ENCODE measurements at regions not wholly inside any gene's neighbourhood (a gene's known extent, or its start where the extent isn't known, plus 50 kb on each side); places are given as distances from the start of the nearest gene placed in this dataset.

DNA sequence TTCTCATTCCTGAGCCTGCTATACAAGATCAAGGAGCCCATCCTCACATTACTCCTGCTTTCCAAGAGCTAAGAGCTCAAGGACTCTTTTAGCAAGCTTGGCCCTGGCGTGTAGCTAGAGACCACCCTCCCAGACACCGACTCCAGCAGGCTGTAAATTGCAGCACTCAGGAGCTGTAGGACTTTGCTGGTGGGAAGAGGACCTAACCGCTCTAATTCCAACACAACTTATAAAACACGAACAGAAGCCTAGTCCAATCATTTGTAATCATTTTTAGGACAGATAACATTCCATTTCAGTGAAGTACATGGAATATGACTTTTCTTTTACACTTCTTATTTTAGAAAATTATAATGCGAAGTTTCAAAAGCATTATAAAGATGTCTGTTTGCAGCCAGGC is 219.9 kb downstream of the NXNL2 start:
- Histone ChIP-seq H3K4ac (ENCODE audit: low read length) (no peak overlapping the region), H3K9me3 (replicated peaks in 1 of 2; ENCODE audit: control insufficient read depth in 2 of 2, insufficient read depth in 1 of 2, low read depth in 1 of 2, low read length in 2 of 2) (peaks cover 3 to 9% of the 10 kb centered on the region in 2 donors)
- WGBS, 2 donors (ENCODE audit: extremely low coverage in 2 of 2, insufficient read length in 2 of 2, insufficient replicate concordance in 1 of 2), result no CpG with 5 or more reads among the region's 5 CpGs

DNA sequence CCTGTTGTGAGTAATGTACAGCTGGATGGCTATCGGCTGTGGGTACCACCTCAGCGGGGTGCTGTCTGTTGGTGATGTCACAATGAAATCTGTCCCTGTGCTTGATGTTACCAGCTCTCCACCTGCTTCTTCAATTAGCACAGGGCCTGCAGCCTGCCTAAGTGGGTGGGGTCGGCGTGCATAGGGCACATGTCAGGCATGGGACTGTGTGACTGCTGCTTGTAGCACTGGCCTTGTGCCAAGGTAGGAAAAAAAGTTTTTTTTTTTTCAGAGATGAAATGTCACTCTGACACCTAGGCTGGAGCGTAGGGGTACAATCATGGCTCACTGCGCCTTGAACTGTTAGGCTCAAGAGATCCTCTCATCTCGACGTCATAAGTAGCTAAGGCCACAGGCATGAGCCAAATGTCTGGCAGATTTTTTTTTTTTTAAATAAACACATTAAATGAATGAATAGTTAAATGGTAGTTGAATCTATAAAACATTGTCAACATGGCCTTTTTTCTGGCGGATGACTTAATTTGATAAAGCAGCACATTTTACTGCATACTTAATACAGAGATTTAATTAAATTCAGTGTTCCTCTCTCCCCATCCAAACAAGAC is 222.5 kb downstream of the NXNL2 start:
- Histone ChIP-seq H2AFZ (ENCODE audit: low read length) (no peak overlapping the region), H4K8ac (ENCODE audit: low read depth, low read length) (no peak overlapping the region), H3K4me2 (ENCODE audit: insufficient read depth, low read length, poor library complexity, severe bottlenecking) (no peak overlapping the region), H3K23ac (ENCODE audit: low read depth, low read length, poor library complexity) (no peak overlapping the region), H3K9me3 (replicated peaks in 1 of 2; ENCODE audit: control insufficient read depth in 2 of 2, insufficient read depth in 1 of 2, low read depth in 1 of 2, low read length in 2 of 2) (no peaks in the 10 kb centered on the region), H3K14ac (ENCODE audit: low read length) (no peak overlapping the region), H3K36me3 (replicated peaks in 1 of 2; ENCODE audit: control insufficient read depth in 2 of 2, insufficient read depth in 2 of 2, low read length in 2 of 2) (no peaks in the 10 kb centered on the region), H2BK12ac (ENCODE audit: low read length) (no peak overlapping the region), H3K4me1 (ENCODE audit: control insufficient read depth in 2 of 2, insufficient read depth in 1 of 2, low read depth in 1 of 2, low read length in 2 of 2) (peaks cover 0 to 1% of the 10 kb centered on the region in 2 donors), H2BK5ac (ENCODE audit: low read length) (no peak overlapping the region), H3K4me3 (ENCODE audit: low read length in 2 of 2) (no peak overlapping the region), H2AK5ac (ENCODE audit: low read depth, low read length) (no peak overlapping the region), H2BK15ac (ENCODE audit: low read length) (no peak overlapping the region), H3K79me1 (ENCODE audit: low read depth, low read length) (no peaks in the 10 kb centered on the region), H3K27ac (replicated peaks; ENCODE audit: low read length) (no peak overlapping the region), H2BK120ac (ENCODE audit: low read depth, low read length) (no peak overlapping the region), H3K27me3 (ENCODE audit: control insufficient read depth in 3 of 3, insufficient read depth in 3 of 3, low read depth in 1 of 3, low read length in 3 of 3) (no peaks in the 10 kb centered on the region), H3K4ac (ENCODE audit: low read length) (no peak overlapping the region), H4K91ac (ENCODE audit: low read depth, low read length, poor library complexity) (no peak overlapping the region), H3K18ac (ENCODE audit: low read length) (no peak overlapping the region), H3K9ac (ENCODE audit: low read depth, low read length, poor library complexity) (no peak overlapping the region)
- no CpG with 5 or more reads among the region's 9 CpGs for WGBS, 2 donors (ENCODE audit: extremely low coverage in 2 of 2, insufficient read length in 2 of 2, insufficient replicate concordance in 1 of 2)
- DNase-seq (ENCODE audit: low spot score), result no peak

More for the DNA sequence above, 219.9 kb downstream of the NXNL2 start:
- H3K27me3 ChIP-seq (ENCODE audit: control insufficient read depth in 3 of 3, insufficient read depth in 3 of 3, low read depth in 1 of 3, low read length in 3 of 3), result no peaks in the 10 kb centered on the region
- H3K27ac ChIP-seq (replicated peaks; ENCODE audit: low read length), result no peak overlapping the region
- H3K4me1 ChIP-seq (ENCODE audit: control insufficient read depth in 2 of 2, insufficient read depth in 1 of 2, low read depth in 1 of 2, low read length in 2 of 2), result peaks cover 0 to 1% of the 10 kb centered on the region in 2 donors
- H4K8ac ChIP-seq (ENCODE audit: low read depth, low read length), result no peak overlapping the region
- no peak overlapping the region for H2BK12ac ChIP-seq (ENCODE audit: low read length)
- H3K4me3 ChIP-seq (ENCODE audit: low read length in 2 of 2), result no peak overlapping the region
- DNase-seq (ENCODE audit: low spot score), result no peak
- H2AFZ ChIP-seq (ENCODE audit: low read length), result peak overlapping the region; percentile 54
- H3K4me2 ChIP-seq (ENCODE audit: insufficient read depth, low read length, poor library complexity, severe bottlenecking), result no peak overlapping the region
- H2BK15ac ChIP-seq (ENCODE audit: low read length), result no peak overlapping the region
- no peak overlapping the region for H3K9ac ChIP-seq (ENCODE audit: low read depth, low read length, poor library complexity)
- no peak overlapping the region for H2BK120ac ChIP-seq (ENCODE audit: low read depth, low read length)
- no peaks in the 10 kb centered on the region for H3K36me3 ChIP-seq (replicated peaks in 1 of 2; ENCODE audit: control insufficient read depth in 2 of 2, insufficient read depth in 2 of 2, low read length in 2 of 2)
- no peak overlapping the region for H3K18ac ChIP-seq (ENCODE audit: low read length)
- H3K23ac ChIP-seq (ENCODE audit: low read depth, low read length, poor library complexity), result no peak overlapping the region
- H4K91ac ChIP-seq (ENCODE audit: low read depth, low read length, poor library complexity), result no peak overlapping the region
- no peaks in the 10 kb centered on the region for H3K79me1 ChIP-seq (ENCODE audit: low read depth, low read length)
- H2AK5ac ChIP-seq (ENCODE audit: low read depth, low read length), result no peak overlapping the region
- no peak overlapping the region for H2BK5ac ChIP-seq (ENCODE audit: low read length)
- H3K14ac ChIP-seq (ENCODE audit: low read length), result no peak overlapping the region

DNA sequence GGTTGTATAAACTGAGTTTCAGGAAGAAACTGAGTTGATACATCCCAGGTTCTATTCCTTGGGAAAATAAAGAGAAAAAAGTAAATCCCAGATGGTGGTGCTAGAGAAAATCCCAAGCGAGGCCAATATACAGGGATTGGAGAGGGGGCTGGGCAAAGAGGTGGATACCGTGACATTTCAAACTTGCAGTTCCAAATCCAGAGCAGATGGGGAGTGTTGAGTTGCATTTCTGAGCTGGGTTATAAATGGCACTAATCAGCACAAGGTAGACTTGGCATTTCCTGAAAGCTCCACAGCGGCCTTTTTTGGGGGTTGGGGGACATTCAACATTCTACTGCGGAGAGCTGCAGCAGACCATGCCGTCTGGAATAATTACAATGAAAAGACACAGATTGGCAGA is 224.4 kb downstream of the NXNL2 start:
- Histone ChIP-seq H3K4me3 (ENCODE audit: low read length in 2 of 2) (no peak overlapping the region), H2AK5ac (ENCODE audit: low read depth, low read length) (no peak overlapping the region), H2AFZ (ENCODE audit: low read length) (no peak overlapping the region), H3K27me3 (ENCODE audit: control insufficient read depth in 3 of 3, insufficient read depth in 3 of 3, low read depth in 1 of 3, low read length in 3 of 3) (no peaks in the 10 kb centered on the region), H2BK5ac (ENCODE audit: low read length) (no peak overlapping the region), H3K4ac (ENCODE audit: low read length) (no peak overlapping the region), H3K36me3 (replicated peaks in 1 of 2; ENCODE audit: control insufficient read depth in 2 of 2, insufficient read depth in 2 of 2, low read length in 2 of 2) (no peaks in the 10 kb centered on the region), H3K14ac (ENCODE audit: low read length) (no peak overlapping the region), H3K79me1 (ENCODE audit: low read depth, low read length) (no peaks in the 10 kb centered on the region), H3K4me2 (ENCODE audit: insufficient read depth, low read length, poor library complexity, severe bottlenecking) (no peak overlapping the region), H3K9me3 (replicated peaks in 1 of 2; ENCODE audit: control insufficient read depth in 2 of 2, insufficient read depth in 1 of 2, low read depth in 1 of 2, low read length in 2 of 2) (no peaks in the 10 kb centered on the region), H3K18ac (ENCODE audit: low read length) (no peak overlapping the region), H4K8ac (ENCODE audit: low read depth, low read length) (no peak overlapping the region), H3K4me1 (ENCODE audit: control insufficient read depth in 2 of 2, insufficient read depth in 1 of 2, low read depth in 1 of 2, low read length in 2 of 2) (peaks cover 0 to 1% of the 10 kb centered on the region in 2 donors), H3K9ac (ENCODE audit: low read depth, low read length, poor library complexity) (no peak overlapping the region), H3K27ac (replicated peaks; ENCODE audit: low read length) (no peak overlapping the region), H2BK15ac (ENCODE audit: low read length) (no peak overlapping the region), H3K23ac (ENCODE audit: low read depth, low read length, poor library complexity) (no peak overlapping the region), H2BK120ac (ENCODE audit: low read depth, low read length) (no peak overlapping the region), H4K91ac (ENCODE audit: low read depth, low read length, poor library complexity) (no peak overlapping the region), H2BK12ac (ENCODE audit: low read length) (no peak overlapping the region)
- DNase-seq (ENCODE audit: low spot score), result no peak
- WGBS, 2 donors (ENCODE audit: extremely low coverage in 2 of 2, insufficient read length in 2 of 2, insufficient replicate concordance in 1 of 2), result no CpG with 5 or more reads among the region's 5 CpGs

DNA sequence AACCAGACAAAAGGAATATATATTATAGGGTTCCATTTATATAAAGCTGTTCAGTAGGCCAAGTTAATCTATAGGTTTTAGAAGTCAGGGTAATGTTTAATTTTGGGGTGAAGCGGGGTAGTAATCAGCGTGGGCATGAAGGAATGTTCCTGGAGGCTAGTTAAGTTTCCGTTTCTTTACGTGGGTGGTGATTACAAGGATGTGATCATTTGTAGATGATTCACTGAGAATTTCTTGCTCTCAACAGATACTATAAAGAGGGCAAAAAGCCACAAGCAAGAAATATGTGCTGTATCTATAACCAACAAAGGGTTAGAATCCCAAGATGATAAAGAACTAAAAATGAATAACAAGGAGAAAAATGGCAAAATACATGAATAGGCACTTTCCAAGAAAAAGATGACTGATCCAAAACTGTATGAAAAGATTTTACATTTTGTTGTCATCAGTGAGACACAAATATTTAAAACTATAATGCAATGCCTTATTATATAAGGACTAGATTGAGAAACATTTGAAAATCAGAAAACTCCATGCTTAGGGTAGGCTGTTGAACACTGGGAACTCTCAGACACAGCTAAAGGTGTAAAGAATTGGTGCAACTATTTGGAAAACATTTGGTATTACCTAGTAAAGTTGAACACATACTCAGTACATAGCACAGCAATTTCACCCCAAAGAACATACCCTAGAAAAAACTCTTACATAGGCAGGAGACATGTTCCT is 224.3 kb upstream of the S1PR3 start:
- whole genome bisulfite sequencing, 2 donors (ENCODE audit: extremely low coverage in 2 of 2, insufficient read length in 2 of 2, insufficient replicate concordance in 1 of 2), result no CpG with 5 or more reads among the region's 4 CpGs
- Histone ChIP-seq H3K14ac (ENCODE audit: low read length) (no peak overlapping the region), H3K27ac (replicated peaks; ENCODE audit: low read length) (no peak overlapping the region)

More for the DNA sequence above, 224.3 kb upstream of the S1PR3 start:
- Histone ChIP-seq H3K9ac (ENCODE audit: low read depth, low read length, poor library complexity) (no peak overlapping the region), H3K18ac (ENCODE audit: low read length) (no peak overlapping the region), H3K23ac (ENCODE audit: low read depth, low read length, poor library complexity) (no peak overlapping the region), H3K4me1 (ENCODE audit: control insufficient read depth in 2 of 2, insufficient read depth in 1 of 2, low read depth in 1 of 2, low read length in 2 of 2) (no peaks in the 10 kb centered on the region), H3K4ac (ENCODE audit: low read length) (no peak overlapping the region), H2BK12ac (ENCODE audit: low read length) (no peak overlapping the region), H3K9me3 (replicated peaks in 1 of 2; ENCODE audit: control insufficient read depth in 2 of 2, insufficient read depth in 1 of 2, low read depth in 1 of 2, low read length in 2 of 2) (peaks cover 0 to 3% of the 10 kb centered on the region in 2 donors), H3K4me3 (ENCODE audit: low read length in 2 of 2) (no peak overlapping the region), H2AFZ (ENCODE audit: low read length) (no peak overlapping the region), H2BK120ac (ENCODE audit: low read depth, low read length) (no peak overlapping the region), H3K4me2 (ENCODE audit: insufficient read depth, low read length, poor library complexity, severe bottlenecking) (no peak overlapping the region), H4K8ac (ENCODE audit: low read depth, low read length) (no peak overlapping the region), H4K91ac (ENCODE audit: low read depth, low read length, poor library complexity) (no peak overlapping the region), H3K79me1 (ENCODE audit: low read depth, low read length) (no peaks in the 10 kb centered on the region), H2BK15ac (ENCODE audit: low read length) (no peak overlapping the region), H2AK5ac (ENCODE audit: low read depth, low read length) (no peak overlapping the region), H2BK5ac (ENCODE audit: low read length) (no peak overlapping the region), H3K27me3 (ENCODE audit: control insufficient read depth in 3 of 3, insufficient read depth in 3 of 3, low read depth in 1 of 3, low read length in 3 of 3) (no peaks in the 10 kb centered on the region), H3K36me3 (replicated peaks in 1 of 2; ENCODE audit: control insufficient read depth in 2 of 2, insufficient read depth in 2 of 2, low read length in 2 of 2) (no peaks in the 10 kb centered on the region)
- DNase-seq (ENCODE audit: low spot score), result no peak
